ENCODE measurements at regions not wholly inside any gene's neighbourhood (a gene's known extent, or its start where the extent isn't known, plus 50 kb on each side); places are given as distances from the start of the nearest gene placed in this dataset.

GRCh38 chr10:58010073-58010702 lies 257.5 kb downstream of the IPMK start:
- no peak for FAIRE-seq

DNA sequence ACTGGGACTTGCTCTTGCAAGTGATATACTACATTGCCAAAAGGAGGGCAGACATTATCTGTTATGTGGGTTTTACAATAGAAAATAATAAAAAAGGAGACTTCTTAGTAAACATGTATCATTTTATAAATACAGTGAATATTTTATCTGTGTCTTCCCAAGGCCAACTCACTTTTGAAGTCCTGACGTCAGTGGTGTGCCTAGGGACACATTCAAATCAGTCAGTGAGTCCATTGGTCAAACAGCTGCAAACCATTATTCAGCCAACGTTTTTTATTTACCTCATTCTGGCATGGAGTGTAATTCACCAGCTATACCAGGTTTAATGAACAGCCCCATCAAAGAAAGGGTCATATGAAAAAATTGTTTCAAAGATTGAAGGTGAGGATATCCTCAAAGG lies 263.7 kb downstream of the IPMK start:
- FAIRE-seq: no peak

DNA sequence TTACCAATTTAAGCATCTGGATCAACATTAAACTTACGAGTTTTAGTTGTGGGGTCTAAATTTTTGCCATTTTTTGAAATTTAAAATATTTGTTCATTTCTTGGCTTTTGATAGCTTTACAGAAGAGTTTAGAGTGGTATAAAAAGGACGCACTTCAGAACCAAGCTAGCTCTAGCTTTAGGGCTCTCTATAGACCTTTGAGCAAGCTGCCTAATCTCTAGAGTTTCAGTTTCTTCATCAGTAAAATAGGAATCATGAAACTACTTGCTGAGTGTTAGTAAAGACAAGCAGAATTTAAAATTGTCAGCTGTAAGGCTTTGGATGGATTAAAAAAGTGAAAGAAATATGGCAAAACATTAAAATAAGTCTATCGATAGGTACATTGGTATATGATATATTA lies 266.5 kb downstream of the IPMK start:
- no peak for FAIRE-seq

DNA sequence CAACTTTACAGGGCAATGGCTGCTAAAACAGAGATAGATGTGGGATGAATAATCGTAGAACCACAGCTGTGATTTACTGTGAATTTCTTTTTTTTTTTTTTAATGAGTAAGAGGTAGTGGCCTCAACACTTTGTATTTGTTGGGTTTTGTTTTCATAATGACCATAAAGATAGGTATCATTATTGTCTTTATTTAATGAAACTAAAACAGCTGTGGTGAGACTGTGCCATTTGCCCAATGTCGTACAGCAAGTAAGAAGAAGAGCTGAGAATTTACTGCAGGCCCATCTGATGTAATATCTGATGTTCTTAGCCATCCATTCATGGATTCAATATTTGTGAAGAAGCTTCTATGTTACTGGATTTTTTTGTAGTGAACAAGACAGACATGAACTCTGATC lies 271.2 kb downstream of the IPMK start:
- no peak for FAIRE-seq

DNA sequence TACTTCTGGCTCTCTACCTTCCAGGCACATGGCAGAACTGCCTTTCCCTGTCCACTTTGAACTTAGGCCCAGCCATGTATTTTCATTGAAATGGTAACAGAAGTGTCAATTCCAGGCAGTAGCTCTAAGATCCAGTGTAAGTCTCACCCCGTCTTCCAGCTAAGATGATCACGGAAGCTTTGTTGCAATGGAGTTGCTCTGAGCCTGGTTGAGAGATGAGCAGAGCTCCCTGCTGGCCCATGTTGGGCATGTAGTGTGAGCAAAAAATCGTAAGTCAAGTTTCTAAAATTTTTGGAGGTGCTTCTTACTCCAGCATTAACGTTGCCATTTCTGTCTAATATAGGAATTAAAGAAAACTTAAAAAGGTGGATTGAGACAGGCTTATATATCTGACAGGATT lies 274.4 kb downstream of the IPMK start:
- FAIRE-seq: no peak

GRCh38 chr10:57992321-57993077 lies 275.2 kb downstream of the IPMK start:
- FAIRE-seq: no peak

DNA sequence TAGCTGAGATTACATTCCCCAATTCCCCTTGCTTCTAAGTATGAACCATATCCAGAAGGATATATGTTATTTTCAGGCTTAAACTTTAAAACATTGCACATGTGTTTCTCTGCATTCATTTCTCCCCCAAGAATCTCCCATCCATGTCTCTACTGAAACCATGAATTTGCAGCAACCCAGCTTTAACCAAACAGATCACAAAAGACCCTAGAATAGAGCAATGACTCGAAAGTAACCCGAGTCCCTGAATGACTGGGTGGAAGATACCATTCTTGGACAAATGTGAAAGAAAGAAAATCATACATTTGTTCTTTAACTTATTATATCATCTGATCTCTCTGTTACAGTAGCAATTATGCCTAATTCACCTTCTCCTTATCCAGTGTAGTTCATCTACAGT lies 278.7 kb downstream of the IPMK start:
- FAIRE-seq: no peak

DNA sequence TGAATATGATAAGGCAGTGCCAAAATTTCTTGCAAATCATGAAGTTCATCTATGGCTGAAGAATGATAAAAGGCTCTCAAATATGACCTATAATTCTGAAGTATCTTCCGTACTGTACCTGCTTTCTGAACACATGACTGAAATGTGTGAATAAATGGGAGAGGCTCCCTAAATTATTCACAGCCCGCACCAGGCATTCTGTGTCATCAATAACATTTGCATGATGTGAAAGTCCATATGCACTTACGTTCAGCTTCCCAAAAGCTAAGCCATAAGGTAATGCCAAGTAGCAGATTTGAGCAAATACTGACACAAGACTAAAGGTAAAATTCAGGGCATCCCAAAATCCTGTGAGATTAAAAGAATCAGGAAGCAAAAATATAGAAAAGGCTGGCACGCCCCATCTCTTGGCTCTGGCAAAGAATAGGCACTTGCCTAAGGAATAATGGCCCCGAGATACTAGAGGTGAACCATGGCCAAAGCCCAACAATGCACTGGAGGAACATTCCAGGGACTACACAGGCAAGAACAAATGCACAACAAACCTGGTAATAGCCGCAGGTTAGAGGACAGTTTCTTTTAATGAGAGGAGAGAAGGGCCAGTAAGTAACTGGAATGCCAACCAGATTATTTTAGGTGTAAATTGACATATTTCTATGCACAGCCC lies 280.5 kb downstream of the IPMK start:
- no peak for FAIRE-seq

DNA sequence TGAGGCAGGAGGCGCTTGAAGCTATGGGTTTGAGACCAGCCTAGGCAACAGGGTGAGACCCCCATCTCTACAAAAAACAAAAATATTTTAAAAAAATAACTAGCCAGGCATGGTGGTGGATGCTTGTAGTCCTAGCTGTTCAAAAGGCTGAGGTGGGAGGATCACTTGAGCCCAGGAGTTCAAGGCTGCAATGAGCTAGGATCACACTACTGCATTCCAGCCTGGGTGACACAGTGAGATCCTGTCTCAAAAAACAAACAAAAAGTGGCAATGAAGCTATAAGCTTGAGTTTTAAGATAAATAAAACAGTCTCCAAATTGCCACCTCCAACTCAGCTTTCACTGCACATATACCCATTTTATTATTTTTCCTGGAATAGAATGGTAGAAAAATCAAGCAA lies 281.3 kb downstream of the IPMK start:
- FAIRE-seq: no peak

GRCh38 chr10:57983281-57983791 lies 284.4 kb downstream of the IPMK start:
- no peak for FAIRE-seq

GRCh38 chr10:57982091-57982490 lies 285.6 kb downstream of the IPMK start:
- no peak for FAIRE-seq

GRCh38 chr10:57979956-57980355 lies 287.7 kb downstream of the IPMK start:
- FAIRE-seq: no peak

GRCh38 chr10:57979491-57979890 lies 288.2 kb downstream of the IPMK start:
- FAIRE-seq: no peak

DNA sequence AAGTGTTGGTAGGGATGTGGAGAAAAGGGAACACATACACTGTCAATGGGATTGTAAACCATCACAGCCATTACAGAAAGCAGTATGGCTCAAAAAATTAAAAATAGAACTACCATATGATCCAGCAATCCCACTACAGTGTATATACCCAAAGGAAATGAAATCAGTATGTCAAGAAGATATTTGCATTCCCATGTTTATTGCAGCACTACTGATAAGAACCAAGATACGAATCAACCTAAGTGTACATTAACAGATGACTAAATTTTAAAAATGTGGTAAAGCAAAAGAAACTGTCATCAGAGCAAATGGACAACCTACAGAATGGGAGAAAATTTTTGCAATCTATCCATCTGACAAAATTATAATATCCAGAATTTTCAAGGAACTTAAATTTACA lies 290.4 kb downstream of the IPMK start:
- FAIRE-seq: no peak

DNA sequence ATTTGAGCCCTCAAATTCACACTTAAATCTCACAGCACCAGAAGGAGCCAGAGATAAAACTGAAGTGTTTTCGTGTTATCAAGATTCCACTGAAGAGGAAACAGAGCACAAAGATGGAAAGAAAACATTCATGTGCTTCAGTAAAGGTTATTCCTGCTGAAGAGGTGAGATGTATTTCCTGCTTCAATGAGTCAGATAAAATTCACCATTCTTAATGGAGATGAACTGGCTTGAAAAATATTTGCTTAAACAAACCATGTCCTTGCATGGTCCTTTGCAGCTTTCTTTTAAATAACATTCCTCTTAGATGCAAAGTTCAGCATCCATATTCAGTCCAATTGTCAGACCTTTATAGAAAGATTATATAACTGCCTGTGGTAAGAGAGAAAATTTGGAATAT lies 294.2 kb downstream of the IPMK start:
- FAIRE-seq: no peak

- no peak for FAIRE-seq
Measured at GRCh38 chr10:57972783-57973182, 294.9 kb downstream of the IPMK start.

DNA sequence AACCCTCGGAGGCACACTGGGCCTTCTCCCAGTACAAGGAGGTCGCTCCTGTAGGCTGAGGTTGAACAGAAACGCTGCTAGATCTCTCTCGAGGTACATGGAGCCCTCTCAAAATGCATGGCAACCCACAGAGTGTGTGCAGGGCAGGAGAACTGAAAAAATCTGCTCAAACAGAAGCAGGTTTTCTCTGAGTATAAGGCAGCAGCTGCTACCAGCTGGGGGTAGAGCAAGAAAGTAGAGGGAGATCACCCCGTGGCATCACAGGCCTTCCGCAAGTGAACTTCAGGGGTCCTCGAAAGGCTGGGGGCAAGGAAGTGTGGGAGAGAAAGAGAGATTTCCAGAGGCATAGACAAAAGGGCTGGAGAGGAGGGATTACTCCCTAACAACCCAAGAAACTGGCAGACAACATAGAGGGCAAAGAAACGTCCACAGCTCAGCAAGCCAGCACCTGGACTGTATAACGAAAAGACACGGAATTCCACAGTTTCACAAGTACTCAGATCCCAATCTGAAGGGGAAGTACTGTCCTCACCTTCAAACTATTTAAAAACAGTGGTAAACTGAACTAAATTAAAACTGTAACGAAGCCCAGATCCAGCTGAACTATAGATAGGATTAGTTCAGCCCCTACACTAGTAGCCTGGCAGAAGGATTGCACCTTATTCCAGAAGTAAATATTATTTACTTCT lies 299.2 kb downstream of the IPMK start:
- FAIRE-seq: no peak

DNA sequence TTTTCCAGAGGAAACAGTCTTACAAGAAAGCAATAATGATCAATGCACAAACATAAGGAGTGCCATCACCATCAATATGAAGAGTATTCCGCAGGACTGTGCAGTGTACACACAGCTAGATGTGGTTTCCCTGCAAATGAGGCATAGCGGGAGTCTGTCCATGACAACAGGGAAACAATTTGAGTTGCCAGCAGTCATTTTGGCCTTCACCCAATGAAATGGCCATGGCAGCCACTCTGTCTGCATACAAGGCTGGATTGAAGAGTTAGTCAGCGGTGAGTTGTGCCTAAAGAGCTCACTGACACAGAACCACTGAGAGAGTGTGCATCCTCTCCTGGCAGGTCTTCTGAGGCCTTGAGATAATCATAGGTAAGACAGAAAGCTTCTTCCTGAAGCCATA lies 303.3 kb downstream of the IPMK start:
- no peak for FAIRE-seq

DNA sequence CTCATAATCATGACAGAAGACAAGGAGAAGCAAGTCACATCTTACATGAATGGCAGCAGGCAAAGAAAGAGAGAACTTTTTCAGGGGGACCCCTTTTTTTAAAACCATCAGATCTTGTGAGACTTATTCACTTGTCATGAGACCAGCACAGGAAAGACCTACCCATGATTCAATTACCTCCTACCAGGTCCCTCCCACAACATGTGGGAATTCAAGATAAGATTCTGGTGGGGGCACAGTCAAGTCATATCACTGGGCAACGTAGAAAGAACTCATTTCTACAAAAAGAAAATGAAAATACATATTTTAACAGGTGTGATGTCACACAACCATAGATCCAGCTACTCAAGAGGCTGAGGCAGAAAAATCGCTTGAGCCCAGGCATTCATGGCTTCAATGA lies 304.1 kb downstream of the IPMK start:
- no peak for FAIRE-seq

GRCh38 chr10:57962839-57963238 lies 304.9 kb downstream of the IPMK start:
- FAIRE-seq: no peak

DNA sequence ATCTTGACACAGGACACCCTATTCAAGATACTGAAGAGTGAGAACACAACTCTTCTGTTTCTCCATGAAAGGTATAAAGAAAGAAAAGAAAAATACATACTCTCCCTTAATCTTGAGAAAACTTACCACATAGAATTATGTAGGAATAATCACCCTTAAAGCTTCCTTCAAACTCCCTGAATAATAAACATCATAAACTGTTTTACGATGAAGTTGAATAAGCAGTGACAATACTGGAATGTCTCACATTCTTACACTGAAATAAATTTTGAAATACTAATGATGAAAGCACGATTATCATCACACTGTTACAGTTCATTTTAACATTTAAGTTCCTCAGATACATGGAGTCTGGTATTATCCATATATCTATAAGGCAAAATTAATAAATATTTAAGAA lies 306.2 kb downstream of the IPMK start:
- FAIRE-seq: no peak

GRCh38 chr10:57960406-57960805 lies 307.3 kb downstream of the IPMK start:
- FAIRE-seq: no peak

DNA sequence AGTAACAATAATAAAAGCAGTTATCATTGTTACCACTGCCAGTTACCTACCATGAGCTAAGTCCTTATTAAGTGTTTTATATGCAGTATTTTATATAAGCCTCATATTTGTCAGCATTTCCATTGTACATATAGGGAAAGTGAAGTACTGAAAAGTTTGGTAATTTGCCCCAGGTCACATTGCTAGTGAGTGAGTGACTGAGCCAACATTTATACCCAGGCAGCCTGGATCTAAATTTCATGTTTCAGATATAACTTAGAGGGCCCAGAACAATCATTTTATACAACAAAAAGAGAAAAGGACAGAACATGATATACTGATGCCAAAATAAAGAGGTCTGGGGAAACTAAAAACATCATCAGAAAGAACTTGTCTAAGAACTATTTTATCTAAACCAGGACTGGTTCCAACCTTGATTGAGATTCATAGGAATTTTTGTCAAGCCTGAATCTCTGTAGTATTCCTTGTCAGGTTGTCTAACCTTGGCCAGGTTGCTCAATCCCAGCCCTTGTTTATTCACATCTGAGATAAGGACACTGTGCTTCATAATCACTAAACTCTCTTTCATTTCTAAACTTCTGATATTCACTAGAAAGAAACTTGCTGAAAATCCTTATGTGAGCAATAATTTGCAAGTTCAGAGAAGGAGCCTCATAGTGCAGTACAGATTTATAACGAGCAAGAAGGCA lies 308.2 kb downstream of the IPMK start:
- no peak for FAIRE-seq
